NCI-H1417 (cell line): ENCODE measurements at regions not wholly inside any gene's neighbourhood (a gene's known extent, or its start where the extent isn't known, plus 50 kb on each side); places are given as distances from the start of the nearest gene placed in this dataset.

ENCODE experiments used
- DNase-seq, 3 experiments: peaks; one replicate each; lab custom pipeline; 2025; lab: John Stamatoyannopoulos, UW

GRCh38 chr3:4029135-4029534 lies 229.9 kb downstream of the LRRN1 start:
- no peak for DNase-seq

- DNase-seq = peak in 1 of 3 experiments; percentile 38
Measured at GRCh38 chr3:4030624-4031023, 231.4 kb downstream of the LRRN1 start.

- DNase-seq = no peak
Measured at GRCh38 chr3:4033296-4033695, 234.1 kb downstream of the LRRN1 start.

- peak in 1 of 3 experiments; percentile 5 for DNase-seq
Measured at GRCh38 chr3:4036046-4036445, 236.8 kb downstream of the LRRN1 start.

- no peak for DNase-seq
Measured at GRCh38 chr3:4038351-4038750, 239.1 kb downstream of the LRRN1 start.

- no peak for DNase-seq
Measured at GRCh38 chr3:4042070-4042469, 242.8 kb downstream of the LRRN1 start.

- DNase-seq = no peak
Measured at GRCh38 chr3:4042869-4043268, 243.6 kb downstream of the LRRN1 start.

- peak in 1 of 3 experiments; percentile 2 for DNase-seq
Measured at GRCh38 chr3:4043867-4044575, 244.8 kb downstream of the LRRN1 start.

- no peak for DNase-seq
Measured at GRCh38 chr3:4044619-4045018, 245.4 kb downstream of the LRRN1 start.

GRCh38 chr3:4045756-4046155 lies 246.5 kb downstream of the LRRN1 start:
- no peak for DNase-seq

GRCh38 chr3:4047366-4047765 lies 248.1 kb downstream of the LRRN1 start:
- DNase-seq = no peak

GRCh38 chr3:4052706-4053105 lies 250.5 kb upstream of the SETMAR start:
- no peak for DNase-seq

GRCh38 chr3:4053975-4054374 lies 249.2 kb upstream of the SETMAR start:
- no peak for DNase-seq

GRCh38 chr3:4060064-4060463 lies 243.1 kb upstream of the SETMAR start:
- DNase-seq = no peak

GRCh38 chr3:4060603-4061002 lies 242.6 kb upstream of the SETMAR start:
- DNase-seq = no peak

GRCh38 chr3:4061195-4061594 lies 242.0 kb upstream of the SETMAR start:
- DNase-seq = no peak

GRCh38 chr3:4061783-4062360 lies 241.3 kb upstream of the SETMAR start:
- DNase-seq = no peak

GRCh38 chr3:4062621-4063020 lies 240.5 kb upstream of the SETMAR start:
- DNase-seq = no peak

- no peak for DNase-seq
Measured at GRCh38 chr3:4063916-4064574, 239.1 kb upstream of the SETMAR start.

- no peak for DNase-seq
Measured at GRCh38 chr3:4065085-4065484, 238.1 kb upstream of the SETMAR start.

GRCh38 chr3:4065554-4065953 lies 237.6 kb upstream of the SETMAR start:
- DNase-seq = no peak

- no peak for DNase-seq
Measured at GRCh38 chr3:4067893-4068292, 235.3 kb upstream of the SETMAR start.

- DNase-seq = no peak
Measured at GRCh38 chr3:4069796-4070195, 233.4 kb upstream of the SETMAR start.
